ENCODE measurements at regions not wholly inside any gene's neighbourhood (a gene's known extent, or its start where the extent isn't known, plus 50 kb on each side); places are given as distances from the start of the nearest gene placed in this dataset.

DNA sequence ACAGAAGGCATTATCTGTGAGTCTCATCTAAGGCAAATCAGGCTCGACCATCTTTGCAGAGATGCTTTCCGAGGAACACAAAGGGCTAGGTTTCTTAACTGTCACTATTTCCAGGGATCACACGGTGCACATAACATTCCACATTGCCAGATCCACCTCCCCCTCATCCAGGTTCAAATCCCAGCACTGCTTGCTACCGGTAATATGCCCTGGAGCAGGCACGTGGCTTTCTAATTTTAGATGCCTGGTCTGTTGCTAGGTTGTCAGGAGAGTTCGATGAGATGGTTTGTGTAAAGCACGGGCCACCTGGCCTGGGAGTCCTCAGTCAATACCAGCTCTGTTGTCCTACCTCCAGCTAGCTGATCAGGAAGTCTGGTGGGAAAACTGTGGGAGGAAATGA is 598.6 kb downstream of the NPHP4 start:
- peaks cover 0 to 2% (median 0%) of the 10 kb centered on the region in 3 donors for H3K9me3 ChIP-seq (ENCODE audit: control insufficient read depth in 3 of 3, low read length in 3 of 3)
- H3K36me3 ChIP-seq (ENCODE audit: control insufficient read depth in 3 of 3, insufficient read depth in 3 of 3, low read length in 3 of 3), result no peaks in the 10 kb centered on the region
- H3K4me1 ChIP-seq (ENCODE audit: control insufficient read depth in 3 of 3, insufficient read depth in 3 of 3, low read length in 3 of 3), result no peaks in the 10 kb centered on the region
- H3K27me3 ChIP-seq (ENCODE audit: control insufficient read depth in 3 of 3, insufficient read depth in 3 of 3, low read length in 3 of 3), result peaks cover 0 to 22% (median 19%) of the 10 kb centered on the region in 3 donors
- H3K27ac ChIP-seq (ENCODE audit: low read depth, low read length), result no peak overlapping the region
- no peak overlapping the region for H3K9ac ChIP-seq (ENCODE audit: low read depth in 1 of 3, low read length in 3 of 3)
- no peak overlapping the region for H3K4me3 ChIP-seq (ENCODE audit: low read length in 3 of 3)

DNA sequence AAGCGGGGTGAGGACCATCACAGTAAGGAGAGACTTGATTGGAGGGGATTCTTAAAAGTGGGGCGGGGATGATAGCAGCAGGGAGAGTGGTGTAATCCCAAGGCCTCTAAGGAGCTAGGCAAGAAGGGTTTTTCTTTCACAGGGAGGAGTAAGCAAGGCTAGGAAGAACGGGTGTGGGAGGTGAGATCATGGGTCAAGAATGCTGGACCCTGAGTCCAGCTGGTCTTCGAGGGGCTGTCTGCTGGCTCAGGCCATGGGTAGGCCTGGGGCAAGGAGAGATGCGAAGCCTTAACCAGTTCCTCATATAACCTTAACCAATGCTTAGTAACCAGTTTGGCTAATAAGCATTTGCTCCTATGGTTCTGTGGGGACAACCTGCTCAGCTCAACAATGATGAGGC is 599.1 kb downstream of the NPHP4 start:
- no peak overlapping the region for H3K9ac ChIP-seq (ENCODE audit: low read depth in 1 of 3, low read length in 3 of 3)
- no peak overlapping the region for H3K4me3 ChIP-seq (ENCODE audit: low read length in 3 of 3)
- peaks cover 0 to 2% (median 0%) of the 10 kb centered on the region in 3 donors for H3K9me3 ChIP-seq (ENCODE audit: control insufficient read depth in 3 of 3, low read length in 3 of 3)
- peaks cover 0 to 26% (median 19%) of the 10 kb centered on the region in 3 donors for H3K27me3 ChIP-seq (ENCODE audit: control insufficient read depth in 3 of 3, insufficient read depth in 3 of 3, low read length in 3 of 3)
- no peak overlapping the region for H3K27ac ChIP-seq (ENCODE audit: low read depth, low read length)
- H3K36me3 ChIP-seq (ENCODE audit: control insufficient read depth in 3 of 3, insufficient read depth in 3 of 3, low read length in 3 of 3), result no peaks in the 10 kb centered on the region
- no peaks in the 10 kb centered on the region for H3K4me1 ChIP-seq (ENCODE audit: control insufficient read depth in 3 of 3, insufficient read depth in 3 of 3, low read length in 3 of 3)

DNA sequence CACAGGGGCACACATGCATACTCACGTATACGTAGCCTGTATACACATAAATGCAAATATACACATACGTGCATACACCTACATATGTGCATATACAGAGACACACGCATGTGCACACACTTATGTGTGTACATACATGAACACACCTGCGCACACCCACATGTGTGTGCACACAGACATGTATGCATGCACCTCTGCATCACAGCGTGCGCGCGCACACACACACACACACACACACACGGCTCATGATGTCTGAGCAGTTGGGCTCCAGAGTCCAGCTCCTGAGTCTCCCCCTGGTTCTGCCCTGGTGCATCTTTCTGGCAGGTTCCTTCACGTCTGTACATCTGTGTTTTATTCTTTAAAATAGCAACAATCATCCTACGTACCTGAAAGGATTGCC is 600.5 kb downstream of the NPHP4 start:
- no peak overlapping the region for H3K4me3 ChIP-seq (ENCODE audit: low read length in 3 of 3)
- H3K36me3 ChIP-seq (ENCODE audit: control insufficient read depth in 3 of 3, insufficient read depth in 3 of 3, low read length in 3 of 3), result no peaks in the 10 kb centered on the region
- no peaks in the 10 kb centered on the region for H3K4me1 ChIP-seq (ENCODE audit: control insufficient read depth in 3 of 3, insufficient read depth in 3 of 3, low read length in 3 of 3)
- H3K27me3 ChIP-seq (ENCODE audit: control insufficient read depth in 3 of 3, insufficient read depth in 3 of 3, low read length in 3 of 3), result peaks cover 4 to 27% (median 19%) of the 10 kb centered on the region in 3 donors
- H3K27ac ChIP-seq (ENCODE audit: low read depth, low read length), result no peak overlapping the region
- H3K9ac ChIP-seq (ENCODE audit: low read depth in 1 of 3, low read length in 3 of 3), result no peak overlapping the region
- peaks cover 0 to 2% (median 0%) of the 10 kb centered on the region in 3 donors for H3K9me3 ChIP-seq (ENCODE audit: control insufficient read depth in 3 of 3, low read length in 3 of 3)

DNA sequence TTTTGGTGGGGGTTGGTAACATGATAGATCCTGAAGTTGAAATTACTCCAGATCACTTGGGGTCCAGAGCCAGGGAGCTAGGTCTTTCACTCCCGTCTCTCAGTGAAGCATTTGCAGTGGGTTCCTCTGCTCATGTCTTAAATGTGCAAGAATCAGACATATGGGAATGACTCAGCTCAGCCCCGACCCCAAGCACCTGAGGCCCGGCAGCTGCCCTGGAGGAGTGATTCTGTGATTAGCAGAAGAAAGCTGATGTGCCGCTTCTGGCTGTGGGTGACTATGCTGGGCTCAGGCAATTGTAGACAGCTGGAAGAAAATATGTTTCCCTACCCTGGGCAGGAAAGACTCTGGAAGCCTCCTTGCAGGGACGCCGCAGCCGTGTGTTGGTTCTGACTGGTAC is 601.7 kb downstream of the NPHP4 start:
- Histone ChIP-seq H3K9ac (ENCODE audit: low read depth in 1 of 3, low read length in 3 of 3) (no peak overlapping the region), H3K27ac (ENCODE audit: low read depth, low read length) (no peak overlapping the region), H3K9me3 (ENCODE audit: control insufficient read depth in 3 of 3, low read length in 3 of 3) (no peaks in the 10 kb centered on the region), H3K36me3 (ENCODE audit: control insufficient read depth in 3 of 3, insufficient read depth in 3 of 3, low read length in 3 of 3) (no peaks in the 10 kb centered on the region), H3K4me3 (ENCODE audit: low read length in 3 of 3) (no peak overlapping the region), H3K27me3 (ENCODE audit: control insufficient read depth in 3 of 3, insufficient read depth in 3 of 3, low read length in 3 of 3) (peaks cover 4 to 24% (median 19%) of the 10 kb centered on the region in 3 donors), H3K4me1 (ENCODE audit: control insufficient read depth in 3 of 3, insufficient read depth in 3 of 3, low read length in 3 of 3) (no peaks in the 10 kb centered on the region)

DNA sequence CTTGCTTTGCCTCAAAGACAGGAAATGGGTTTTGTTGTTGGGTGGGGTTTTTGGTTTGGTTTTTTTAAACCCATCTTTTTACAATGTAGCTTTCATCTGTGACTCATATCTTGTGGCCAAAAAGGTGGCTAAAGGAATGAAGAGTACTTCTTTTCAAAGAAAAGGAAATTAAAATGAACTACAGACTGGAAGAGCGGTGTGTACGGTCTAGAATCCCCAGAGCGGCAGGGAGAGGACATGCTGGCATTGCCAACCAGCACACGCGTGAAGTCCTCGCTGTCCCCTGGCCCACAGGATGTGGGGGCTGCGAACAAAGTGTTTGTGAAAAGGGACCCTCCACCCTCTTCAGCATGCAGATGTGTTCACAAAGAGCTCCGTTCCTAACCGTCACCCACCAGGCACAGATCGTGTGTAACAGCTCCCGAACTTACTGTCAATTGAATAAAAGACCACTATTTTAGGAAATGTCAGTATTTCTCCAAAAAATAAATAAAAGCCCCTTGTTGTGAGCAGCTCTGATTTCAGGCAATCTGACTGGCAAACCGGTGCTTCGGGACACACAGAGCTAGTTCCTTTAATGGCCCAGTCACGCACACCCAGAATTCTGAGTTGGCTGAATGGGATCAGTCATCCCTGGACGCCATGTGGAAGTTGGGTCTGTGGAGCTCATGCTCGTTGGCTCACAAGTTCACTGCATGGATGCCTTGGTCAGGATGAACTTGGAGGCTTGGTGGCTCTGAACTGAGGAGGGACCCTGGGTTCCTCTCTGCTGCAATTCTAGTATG is 602.9 kb downstream of the NPHP4 start:
- peaks cover 4 to 33% (median 24%) of the 10 kb centered on the region in 3 donors for H3K27me3 ChIP-seq (ENCODE audit: control insufficient read depth in 3 of 3, insufficient read depth in 3 of 3, low read length in 3 of 3)
- no peak overlapping the region for H3K27ac ChIP-seq (ENCODE audit: low read depth, low read length)
- H3K9ac ChIP-seq (ENCODE audit: low read depth in 1 of 3, low read length in 3 of 3), result no peak overlapping the region
- no peak overlapping the region for H3K4me3 ChIP-seq (ENCODE audit: low read length in 3 of 3)
- H3K4me1 ChIP-seq (ENCODE audit: control insufficient read depth in 3 of 3, insufficient read depth in 3 of 3, low read length in 3 of 3), result no peaks in the 10 kb centered on the region
- no peaks in the 10 kb centered on the region for H3K9me3 ChIP-seq (ENCODE audit: control insufficient read depth in 3 of 3, low read length in 3 of 3)
- H3K36me3 ChIP-seq (ENCODE audit: control insufficient read depth in 3 of 3, insufficient read depth in 3 of 3, low read length in 3 of 3), result no peaks in the 10 kb centered on the region

DNA sequence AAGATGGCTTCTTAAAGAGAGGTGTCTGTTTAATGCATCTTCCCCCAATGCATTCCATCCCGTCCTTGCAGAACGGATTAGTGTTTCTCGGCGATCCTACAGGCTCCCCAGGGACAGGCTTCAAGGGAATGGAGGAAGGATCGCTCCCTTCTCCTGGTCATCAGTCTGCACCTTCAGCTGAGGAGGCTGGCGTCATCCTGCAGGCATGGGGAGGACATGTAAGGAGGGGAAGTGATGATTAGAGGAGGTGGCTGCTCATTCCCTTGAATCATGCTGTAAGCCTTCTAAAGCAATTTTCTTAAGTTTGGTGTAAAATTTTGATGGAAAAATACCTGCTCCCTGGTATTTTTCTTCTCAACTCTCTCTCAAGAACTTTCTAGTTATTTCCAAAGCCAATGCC is 603.6 kb downstream of the NPHP4 start:
- H3K27ac ChIP-seq (ENCODE audit: low read depth, low read length), result no peak overlapping the region
- H3K36me3 ChIP-seq (ENCODE audit: control insufficient read depth in 3 of 3, insufficient read depth in 3 of 3, low read length in 3 of 3), result no peaks in the 10 kb centered on the region
- peaks cover 4 to 33% (median 24%) of the 10 kb centered on the region in 3 donors for H3K27me3 ChIP-seq (ENCODE audit: control insufficient read depth in 3 of 3, insufficient read depth in 3 of 3, low read length in 3 of 3)
- H3K4me1 ChIP-seq (ENCODE audit: control insufficient read depth in 3 of 3, insufficient read depth in 3 of 3, low read length in 3 of 3), result no peaks in the 10 kb centered on the region
- no peaks in the 10 kb centered on the region for H3K9me3 ChIP-seq (ENCODE audit: control insufficient read depth in 3 of 3, low read length in 3 of 3)
- H3K9ac ChIP-seq (ENCODE audit: low read depth in 1 of 3, low read length in 3 of 3), result no peak overlapping the region
- no peak overlapping the region for H3K4me3 ChIP-seq (ENCODE audit: low read length in 3 of 3)

DNA sequence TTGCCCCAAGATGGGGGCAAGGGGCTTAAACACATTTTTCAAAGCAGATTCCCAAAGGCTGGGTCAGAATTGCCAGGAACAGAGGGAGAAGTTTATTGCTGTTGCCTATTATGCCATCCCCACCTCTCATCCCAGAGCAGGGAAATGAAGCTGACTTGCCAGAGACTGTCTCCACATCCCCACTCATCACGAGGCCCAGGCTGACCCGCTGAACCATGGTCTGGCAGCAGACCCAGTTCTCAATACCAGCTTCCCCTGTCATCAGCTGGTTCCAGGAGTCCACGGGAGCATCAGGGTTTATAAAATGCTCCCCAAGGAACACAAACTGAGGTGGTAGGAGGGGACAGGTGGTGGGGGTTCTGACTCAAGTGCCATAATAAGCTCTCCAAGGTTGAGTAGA is 605.9 kb downstream of the NPHP4 start:
- Histone ChIP-seq H3K27ac (ENCODE audit: low read depth, low read length) (no peak overlapping the region), H3K36me3 (ENCODE audit: control insufficient read depth in 3 of 3, insufficient read depth in 3 of 3, low read length in 3 of 3) (no peaks in the 10 kb centered on the region), H3K4me3 (ENCODE audit: low read length in 3 of 3) (no peak overlapping the region), H3K9me3 (ENCODE audit: control insufficient read depth in 3 of 3, low read length in 3 of 3) (no peaks in the 10 kb centered on the region), H3K4me1 (ENCODE audit: control insufficient read depth in 3 of 3, insufficient read depth in 3 of 3, low read length in 3 of 3) (no peaks in the 10 kb centered on the region), H3K9ac (ENCODE audit: low read depth in 1 of 3, low read length in 3 of 3) (no peak overlapping the region), H3K27me3 (ENCODE audit: control insufficient read depth in 3 of 3, insufficient read depth in 3 of 3, low read length in 3 of 3) (peaks cover 4 to 38% (median 23%) of the 10 kb centered on the region in 3 donors)

DNA sequence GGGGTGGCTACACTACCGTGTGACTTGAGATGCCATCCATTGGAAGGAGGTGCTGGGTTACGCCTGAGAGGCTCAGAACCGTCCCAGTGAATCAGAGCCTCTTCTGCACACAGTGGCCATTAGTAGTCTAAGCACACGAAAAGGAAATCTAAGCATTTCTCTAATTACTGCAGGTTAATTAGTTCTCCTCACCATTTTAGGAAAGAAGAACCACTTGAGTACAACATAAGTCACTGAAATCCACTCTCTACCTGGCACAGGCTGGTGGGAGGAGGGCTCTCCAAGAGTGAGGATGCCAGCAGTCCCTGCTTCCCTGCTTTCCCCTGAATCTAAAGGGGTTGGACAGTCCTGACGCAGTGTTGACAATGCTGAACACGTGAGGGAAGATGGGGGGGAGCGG is 606.3 kb downstream of the NPHP4 start:
- Histone ChIP-seq H3K27ac (ENCODE audit: low read depth, low read length) (no peak overlapping the region), H3K9ac (ENCODE audit: low read depth in 1 of 3, low read length in 3 of 3) (no peak overlapping the region), H3K4me3 (ENCODE audit: low read length in 3 of 3) (no peak overlapping the region), H3K4me1 (ENCODE audit: control insufficient read depth in 3 of 3, insufficient read depth in 3 of 3, low read length in 3 of 3) (no peaks in the 10 kb centered on the region), H3K36me3 (ENCODE audit: control insufficient read depth in 3 of 3, insufficient read depth in 3 of 3, low read length in 3 of 3) (no peaks in the 10 kb centered on the region), H3K27me3 (ENCODE audit: control insufficient read depth in 3 of 3, insufficient read depth in 3 of 3, low read length in 3 of 3) (peaks cover 4 to 34% (median 21%) of the 10 kb centered on the region in 3 donors), H3K9me3 (ENCODE audit: control insufficient read depth in 3 of 3, low read length in 3 of 3) (no peaks in the 10 kb centered on the region)

DNA sequence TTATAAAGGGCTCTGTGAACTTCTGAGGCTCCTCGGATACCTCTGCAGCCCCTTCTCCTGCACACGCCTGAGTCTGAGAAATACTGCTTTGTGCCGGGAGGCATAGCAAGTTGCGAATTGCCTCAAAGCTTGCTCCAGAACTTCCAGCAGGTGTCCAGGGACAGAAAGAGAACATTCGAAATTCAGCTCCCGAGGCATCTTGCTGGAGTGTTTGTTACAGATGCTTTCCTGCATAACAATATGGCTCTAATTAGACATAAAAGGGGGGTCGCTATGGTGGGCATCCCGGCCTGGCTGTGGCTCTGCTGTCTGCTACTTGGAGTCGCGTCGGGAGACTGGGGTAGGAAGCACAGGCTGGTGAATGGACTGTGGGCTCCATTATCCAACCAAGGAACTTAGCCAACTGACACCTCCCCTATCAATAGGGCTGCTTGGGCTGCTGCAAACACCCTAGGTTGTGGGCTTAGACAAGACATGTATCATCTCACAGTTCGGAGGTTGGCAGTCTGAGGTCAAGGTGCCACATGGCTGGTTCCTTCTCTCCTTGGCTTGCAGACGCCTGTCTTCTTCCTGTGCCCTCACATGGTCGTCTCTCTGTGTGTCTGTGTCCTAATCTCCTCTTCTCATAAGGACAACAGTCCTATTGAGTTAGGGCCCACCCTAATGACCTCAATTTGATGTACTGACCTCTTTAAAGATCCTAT is 607.0 kb downstream of the NPHP4 start:
- no peak overlapping the region for H3K4me3 ChIP-seq (ENCODE audit: low read length in 3 of 3)
- H3K4me1 ChIP-seq (ENCODE audit: control insufficient read depth in 3 of 3, insufficient read depth in 3 of 3, low read length in 3 of 3), result no peaks in the 10 kb centered on the region
- no peaks in the 10 kb centered on the region for H3K36me3 ChIP-seq (ENCODE audit: control insufficient read depth in 3 of 3, insufficient read depth in 3 of 3, low read length in 3 of 3)
- no peak overlapping the region for H3K9ac ChIP-seq (ENCODE audit: low read depth in 1 of 3, low read length in 3 of 3)
- H3K27me3 ChIP-seq (ENCODE audit: control insufficient read depth in 3 of 3, insufficient read depth in 3 of 3, low read length in 3 of 3), result peaks cover 4 to 29% (median 15%) of the 10 kb centered on the region in 3 donors
- no peaks in the 10 kb centered on the region for H3K9me3 ChIP-seq (ENCODE audit: control insufficient read depth in 3 of 3, low read length in 3 of 3)
- H3K27ac ChIP-seq (ENCODE audit: low read depth, low read length), result no peak overlapping the region

DNA sequence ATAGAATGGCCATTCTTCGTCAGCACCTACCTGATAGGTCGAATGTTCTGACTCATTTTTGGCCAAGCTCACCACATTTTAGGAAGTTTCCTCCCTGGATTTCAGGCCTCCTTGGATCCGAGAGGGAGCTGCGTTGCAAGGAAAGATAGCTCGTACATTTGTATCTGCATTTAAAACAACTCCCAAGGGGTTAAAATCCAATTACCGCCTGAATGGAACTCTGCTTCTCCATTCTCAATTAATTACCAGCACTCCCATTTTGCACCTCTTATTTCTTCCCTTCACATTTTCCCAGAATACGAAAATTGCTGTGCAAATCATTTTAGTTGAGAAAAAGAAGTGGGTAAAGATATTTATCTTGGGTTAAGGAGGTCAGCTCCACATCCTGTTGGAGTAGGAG is 610.7 kb downstream of the NPHP4 start:
- no peak overlapping the region for H3K9ac ChIP-seq (ENCODE audit: low read depth in 1 of 3, low read length in 3 of 3)
- H3K4me3 ChIP-seq (ENCODE audit: low read length in 3 of 3), result no peak overlapping the region
- H3K27me3 ChIP-seq (ENCODE audit: control insufficient read depth in 3 of 3, insufficient read depth in 3 of 3, low read length in 3 of 3), result peaks cover 0 to 27% (median 20%) of the 10 kb centered on the region in 3 donors
- no peaks in the 10 kb centered on the region for H3K36me3 ChIP-seq (ENCODE audit: control insufficient read depth in 3 of 3, insufficient read depth in 3 of 3, low read length in 3 of 3)
- H3K9me3 ChIP-seq (ENCODE audit: control insufficient read depth in 3 of 3, low read length in 3 of 3), result peaks cover 0 to 4% (median 0%) of the 10 kb centered on the region in 3 donors
- H3K27ac ChIP-seq (ENCODE audit: low read depth, low read length), result no peak overlapping the region
- no peaks in the 10 kb centered on the region for H3K4me1 ChIP-seq (ENCODE audit: control insufficient read depth in 3 of 3, insufficient read depth in 3 of 3, low read length in 3 of 3)
